Adrenal gland (tissue), 9 donors: ENCODE measurements at regions not wholly inside any gene's neighbourhood (a gene's known extent, or its start where the extent isn't known, plus 50 kb on each side); places are given as distances from the start of the nearest gene placed in this dataset.

Experiments
- DNase-seq, 7 donors: peaks; one replicate each; pipeline ENCODE4 v3.0.0-alpha.2; 2019 to 2020
- H3K27ac ChIP-seq, 5 donors: fragments of 200-600 bp; sonication (generic) in 4 of 5; 1 replicate in 3 of 5; 2 replicates in 2 of 5; pipeline versions ENCODE4 v1.5.1 to v1.8.0; 2016 to 2020; ENCODE audit warnings: mild to moderate bottlenecking in 1 of 5
- H3K27me3 ChIP-seq: fragments of 200-600 bp; 2 replicates; pipeline ENCODE4 v1.8.0; 2021
- H3K36me3 ChIP-seq, 2 donors: fragments of 200-600 bp; replicated peaks in 1 of 2; 1 replicate in 1 of 2; 2 replicates in 1 of 2; pipeline versions ENCODE4 v1.5.1 to v1.8.0; 2018 to 2022
- H3K4me1 ChIP-seq, 2 donors: fragments of 200-600 bp; replicated peaks in 1 of 2; 1 replicate in 1 of 2; 2 replicates in 1 of 2; pipeline versions ENCODE4 v1.5.1 to v1.8.0; 2018 to 2021
- H3K4me3 ChIP-seq, 4 donors: fragments of 200-600 bp; sonication (generic) in 3 of 4; one replicate each; pipeline ENCODE4 v1.5.1; 2016 to 2018
- H3K9me3 ChIP-seq, 3 donors: fragments of 200-600 bp; sonication (generic) in 1 of 3; replicated peaks in 1 of 3; 1 replicate in 2 of 3; 2 replicates in 1 of 3; pipeline versions ENCODE4 v1.5.1 to v1.8.0; 2016 to 2021
- POLR2A ChIP-seq, 2 donors: fragments of 450-650 bp; IDR thresholded peaks; one replicate each; pipeline ENCODE4 v1.6.1; 2017; ENCODE audit warnings: antibody characterized with exemption in 2 of 2, mild to moderate bottlenecking in 2 of 2, moderate library complexity in 1 of 2
- WGBS, 4 donors: extraction: QIAGEN DNeasy Blood & Tissue Kit in 2 of 4; methylation state at CpG; one replicate each; pipeline versions ENCODE4 v1.1.5 to v1.1.7; 2013 to 2017; 5-methylcytosine and 5-hydroxymethylcytosine counted together
- intact Hi-C, 2 donors: fragments of 100-400 bp; cut with DNase I; formaldehyde crosslinking; loops; one replicate each; pipeline versions ENCODE4 v1.14.1 to v1.15.0; 2022 to 2023
- TF ChIP-seq, protein P1 (sequence below), 6 experiments: fragments of 450-650 bp in 4 of 6; fragments of 200-600 bp in 2 of 6; sonication (generic) in 1 of 6; IDR thresholded peaks; 1 replicate in 5 of 6; 2 replicates in 1 of 6; pipeline versions ENCODE4 v1.5.1 to v1.8.0; 2016 to 2021; ENCODE audit warnings: antibody characterized with exemption in 6 of 6, mild to moderate bottlenecking in 2 of 6, moderate library complexity in 1 of 6
- donor health status: healthy with polysubstance abuse.
- donor health status: Bipolar disorder and iron deficiency.
- donor health status: DM: yes; HTN: yes; CAD: no.
- donor health status: DM: no; HTN: no; CAD: no.
- donor health status: DM: no; HTN: no; CAD: no.

DNA sequence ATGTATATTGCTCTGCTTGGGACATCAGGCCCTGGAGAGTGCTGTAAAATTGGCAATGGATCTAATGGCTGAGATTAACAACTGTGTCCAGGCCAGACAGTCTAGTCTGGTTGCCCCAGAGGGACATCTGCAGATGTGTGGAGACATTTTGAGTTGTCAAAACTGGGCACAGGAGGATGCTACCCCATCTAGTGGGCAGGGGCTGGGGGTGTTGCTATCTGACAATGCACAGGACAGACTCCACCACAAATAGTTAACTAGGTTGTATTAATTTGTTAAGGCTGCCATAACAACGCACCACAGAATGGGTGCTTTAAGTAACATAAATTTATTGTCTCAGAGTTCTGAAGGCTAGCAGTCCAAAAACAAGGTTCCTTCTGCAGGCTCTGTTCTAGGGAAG is 302.5 kb upstream of the AMIGO2 start:
- no peaks in the 10 kb centered on the region for H3K27me3 ChIP-seq
- H3K36me3 ChIP-seq = no peaks in the 10 kb centered on the region
- no peak overlapping the region for H3K4me3 ChIP-seq
- intact Hi-C loops = no loop called here
- TF ChIP-seq, protein P1, sequence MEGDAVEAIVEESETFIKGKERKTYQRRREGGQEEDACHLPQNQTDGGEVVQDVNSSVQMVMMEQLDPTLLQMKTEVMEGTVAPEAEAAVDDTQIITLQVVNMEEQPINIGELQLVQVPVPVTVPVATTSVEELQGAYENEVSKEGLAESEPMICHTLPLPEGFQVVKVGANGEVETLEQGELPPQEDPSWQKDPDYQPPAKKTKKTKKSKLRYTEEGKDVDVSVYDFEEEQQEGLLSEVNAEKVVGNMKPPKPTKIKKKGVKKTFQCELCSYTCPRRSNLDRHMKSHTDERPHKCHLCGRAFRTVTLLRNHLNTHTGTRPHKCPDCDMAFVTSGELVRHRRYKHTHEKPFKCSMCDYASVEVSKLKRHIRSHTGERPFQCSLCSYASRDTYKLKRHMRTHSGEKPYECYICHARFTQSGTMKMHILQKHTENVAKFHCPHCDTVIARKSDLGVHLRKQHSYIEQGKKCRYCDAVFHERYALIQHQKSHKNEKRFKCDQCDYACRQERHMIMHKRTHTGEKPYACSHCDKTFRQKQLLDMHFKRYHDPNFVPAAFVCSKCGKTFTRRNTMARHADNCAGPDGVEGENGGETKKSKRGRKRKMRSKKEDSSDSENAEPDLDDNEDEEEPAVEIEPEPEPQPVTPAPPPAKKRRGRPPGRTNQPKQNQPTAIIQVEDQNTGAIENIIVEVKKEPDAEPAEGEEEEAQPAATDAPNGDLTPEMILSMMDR (IDR thresholded peaks at IDR 0.05) = no peak
- no peak for TF ChIP-seq POLR2A (IDR thresholded peaks at IDR 0.05)
- no peak for DNase-seq
- 80 to 100% (median 92%) methylated on average over 1 of the region's 1 CpG for WGBS, 4 donors
- peaks cover 0 to 5% (median 0%) of the 10 kb centered on the region in 3 donors for H3K9me3 ChIP-seq
- H3K4me1 ChIP-seq = peaks cover 9 to 18% of the 10 kb centered on the region in 2 donors
- no peak overlapping the region for H3K27ac ChIP-seq

DNA sequence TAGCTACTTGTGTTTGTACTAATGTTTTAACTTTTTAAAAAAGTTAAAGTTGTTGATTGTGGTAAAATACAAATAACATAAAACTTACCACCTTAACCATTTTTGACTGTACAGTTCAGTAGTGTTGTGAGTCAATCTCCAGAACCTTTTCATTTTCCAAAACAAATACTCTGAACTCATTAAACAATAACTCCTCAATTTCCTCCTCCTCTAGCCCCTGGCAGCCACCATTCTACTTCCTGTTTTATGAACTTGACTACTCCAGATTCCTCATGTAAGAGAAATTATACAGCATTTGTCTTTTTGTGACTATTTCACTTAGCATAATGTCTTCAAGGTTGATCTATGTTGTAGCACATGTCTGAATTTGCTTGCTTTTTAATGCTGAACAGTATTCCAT is 299.1 kb upstream of the AMIGO2 start:
- TF ChIP-seq, protein P1 (IDR thresholded peaks at IDR 0.05) = no peak
- TF ChIP-seq POLR2A (IDR thresholded peaks at IDR 0.05) = no peak
- Histone ChIP-seq H3K4me3 (no peak overlapping the region), H3K27me3 (no peaks in the 10 kb centered on the region), H3K36me3 (no peaks in the 10 kb centered on the region), H3K27ac (peak overlapping the region in 2 of 5 donors; percentile 35 to 90), H3K4me1 (peaks cover 9 to 18% of the 10 kb centered on the region in 2 donors), H3K9me3 (no peaks in the 10 kb centered on the region)
- DNase-seq = no peak
- intact Hi-C loops = no loop called here

DNA sequence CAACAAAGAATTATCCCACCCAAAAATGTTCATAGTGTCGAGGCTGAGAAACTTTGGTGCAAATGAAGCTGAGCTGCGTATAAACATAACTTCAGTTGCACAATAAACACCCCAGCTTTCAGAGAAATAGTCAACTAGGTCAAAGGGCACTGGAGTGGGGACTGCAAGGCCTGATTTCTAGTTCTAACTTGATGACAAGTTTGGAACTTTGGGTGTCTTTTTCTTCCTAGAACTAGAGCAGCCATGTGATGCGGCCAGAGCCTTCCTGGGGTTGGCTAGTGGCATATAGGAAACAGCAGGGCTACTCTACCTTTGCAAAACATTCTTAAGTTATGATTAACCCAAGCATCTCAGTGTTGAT is 298.4 kb upstream of the AMIGO2 start:
- Histone ChIP-seq H3K27me3 (no peaks in the 10 kb centered on the region), H3K4me3 (no peak overlapping the region), H3K27ac (peak overlapping the region in 4 of 5 donors; percentile 25 to 90 (median 81)), H3K4me1 (peaks cover 9 to 17% of the 10 kb centered on the region in 2 donors), H3K9me3 (no peaks in the 10 kb centered on the region), H3K36me3 (no peaks in the 10 kb centered on the region)
- DNase-seq = no peak
- 57 to 70% (median 60%) methylated on average over 3 of the region's 3 CpGs for WGBS, 4 donors
- no peak for TF ChIP-seq POLR2A (IDR thresholded peaks at IDR 0.05)
- TF ChIP-seq, protein P1 (IDR thresholded peaks at IDR 0.05) = no peak
- intact Hi-C loops = no loop called here

DNA sequence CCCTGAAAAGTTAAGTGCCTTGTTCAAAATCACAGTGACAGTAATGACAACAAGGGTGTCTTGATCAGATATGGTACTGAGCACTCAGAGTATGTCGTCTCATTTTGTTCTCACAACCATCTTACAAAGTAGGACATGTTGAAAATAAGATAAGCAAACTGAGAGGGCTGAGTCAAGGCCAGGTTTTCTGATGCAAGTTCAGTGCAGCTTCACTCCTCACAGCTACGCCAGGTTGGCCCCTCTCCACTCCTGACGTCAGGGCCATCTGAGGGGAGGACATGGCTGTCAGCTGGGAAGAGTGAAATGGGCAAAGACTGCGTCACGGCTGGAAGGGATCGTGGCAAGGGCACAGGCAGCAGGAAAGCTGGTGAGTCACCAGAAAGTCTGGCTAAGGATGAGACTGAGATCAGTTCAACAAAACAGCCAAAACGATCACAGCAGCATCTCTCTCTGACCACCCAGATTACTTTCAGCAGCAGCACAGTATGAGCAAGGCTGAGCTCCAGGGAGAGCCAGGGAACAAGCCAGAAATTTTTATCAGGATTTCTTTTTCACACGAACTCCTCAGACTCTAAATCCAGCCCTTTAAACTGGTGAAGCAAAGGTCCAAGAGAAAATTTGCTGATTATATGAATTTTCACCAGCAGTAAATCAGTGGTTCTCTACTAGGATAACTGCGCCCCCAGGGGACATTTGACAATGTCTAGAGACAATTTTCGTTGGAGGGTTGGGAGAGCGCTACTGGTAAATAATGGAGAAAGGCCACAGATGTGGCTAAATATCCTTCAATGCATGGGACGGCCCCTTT is 297.9 kb upstream of the AMIGO2 start:
- TF ChIP-seq, protein P1 (IDR thresholded peaks at IDR 0.05) = no peak
- peak; percentile 51 to 73 for TF ChIP-seq POLR2A (IDR thresholded peaks at IDR 0.05)
- 33 to 39% (median 35%) methylated on average over 11 to 12 of the region's 12 CpGs for whole genome bisulfite sequencing, 4 donors
- peaks cover 9 to 17% of the 10 kb centered on the region in 2 donors for H3K4me1 ChIP-seq
- peak overlapping the region; percentile 54 to 90 (median 78) for H3K27ac ChIP-seq
- peak; percentile 97 to 100 (median 99) for DNase-seq
- no peaks in the 10 kb centered on the region for H3K36me3 ChIP-seq
- H3K9me3 ChIP-seq = no peaks in the 10 kb centered on the region
- intact Hi-C loops = no loop called here
- H3K4me3 ChIP-seq = no peak overlapping the region
- H3K27me3 ChIP-seq = no peaks in the 10 kb centered on the region
